Mesothelial cell of epicardium (in vitro differentiated cells): ENCODE measurements at regions not wholly inside any gene's neighbourhood (a gene's known extent, or its start where the extent isn't known, plus 50 kb on each side); places are given as distances from the start of the nearest gene placed in this dataset.

Experiments used
- DNase-seq, 2 experiments: peaks; one replicate each; pipeline ENCODE4 v3.0.0; 2021; ENCODE audit warnings: low spot score in 2 of 2; ENCODE audit not compliant: unreplicated experiment in 2 of 2
- H3K27ac Mint-ChIP-seq: 2 replicates; pipeline ENCODE4 v1.8.0; 2021; ENCODE audit warnings: mixed read lengths
- H3K27me3 Mint-ChIP-seq: 2 replicates; pipeline ENCODE4 v1.8.0; 2021; ENCODE audit warnings: low read depth, mixed read lengths
- H3K36me3 Mint-ChIP-seq: 2 replicates; pipeline ENCODE4 v1.8.0; 2021; ENCODE audit warnings: mixed read lengths
- H3K4me1 Mint-ChIP-seq: 2 replicates; pipeline ENCODE4 v1.8.0; 2021; ENCODE audit warnings: mixed read lengths
- H3K4me3 Mint-ChIP-seq: 2 replicates; pipeline ENCODE4 v1.8.0; 2021; ENCODE audit warnings: mild to moderate bottlenecking, moderate library complexity, mixed read lengths
- H3K9me3 Mint-ChIP-seq: 2 replicates; pipeline ENCODE4 v1.8.0; 2021; ENCODE audit warnings: mixed read lengths
- CTCF ChIP-seq: fragments of 200-600 bp; sonication (generic); IDR thresholded peaks from one replicate; pipeline ENCODE4 v1.5.0; 2021; ENCODE audit warnings: antibody characterized with exemption; ENCODE audit not compliant: unreplicated experiment

GRCh38 chr5:157933005-157933404, 74.1 kb upstream of the CLINT1 start:
- Mint-ChIP-seq H3K4me3 (no peak overlapping the region), H3K4me1 (no peaks in the 10 kb centered on the region), H3K9me3 (peaks cover 11% of the 10 kb centered on the region), H3K36me3 (no peaks in the 10 kb centered on the region), H3K27ac (no peak overlapping the region), H3K27me3 (no peaks in the 10 kb centered on the region)
- no peak for TF ChIP-seq CTCF
- no peak for DNase-seq

GRCh38 chr5:157930710-157931109, 71.8 kb upstream of the CLINT1 start:
- Mint-ChIP-seq H3K4me1 (peaks cover 8% of the 10 kb centered on the region), H3K4me3 (no peak overlapping the region), H3K27me3 (no peaks in the 10 kb centered on the region), H3K27ac (no peak overlapping the region), H3K36me3 (no peaks in the 10 kb centered on the region), H3K9me3 (peaks cover 11% of the 10 kb centered on the region)
- no peak for TF ChIP-seq CTCF
- DNase-seq: no peak

- Mint-ChIP-seq H3K4me1 (peaks cover 8% of the 10 kb centered on the region), H3K27ac (no peak overlapping the region), H3K9me3 (no peaks in the 10 kb centered on the region), H3K4me3 (no peak overlapping the region), H3K36me3 (no peaks in the 10 kb centered on the region), H3K27me3 (no peaks in the 10 kb centered on the region)
- no peak for TF ChIP-seq CTCF
- no peak for DNase-seq
These were observed 68.0 kb upstream of the CLINT1 start for GRCh38 chr5:157926977-157927376.

- H3K9me3 Mint-ChIP-seq: no peaks in the 10 kb centered on the region
- H3K4me3 Mint-ChIP-seq: no peak overlapping the region
- H3K27ac Mint-ChIP-seq: no peak overlapping the region
- no peaks in the 10 kb centered on the region for H3K36me3 Mint-ChIP-seq
- DNase-seq: no peak
- no peaks in the 10 kb centered on the region for H3K27me3 Mint-ChIP-seq
- H3K4me1 Mint-ChIP-seq: peaks cover 8% of the 10 kb centered on the region
- TF ChIP-seq CTCF: no peak
These were observed 67.1 kb upstream of the CLINT1 start for GRCh38 chr5:157925786-157926671.

- no peaks in the 10 kb centered on the region for H3K9me3 Mint-ChIP-seq
- DNase-seq: no peak
- H3K27ac Mint-ChIP-seq: no peak overlapping the region
- H3K4me3 Mint-ChIP-seq: no peak overlapping the region
- TF ChIP-seq CTCF: no peak
- H3K36me3 Mint-ChIP-seq: no peaks in the 10 kb centered on the region
- no peaks in the 10 kb centered on the region for H3K27me3 Mint-ChIP-seq
- H3K4me1 Mint-ChIP-seq: peaks cover 10% of the 10 kb centered on the region
These were observed 66.2 kb upstream of the CLINT1 start for GRCh38 chr5:157924931-157925729.
